WERI-Rb-1 (cell line): ENCODE measurements at regions not wholly inside any gene's neighbourhood (a gene's known extent, or its start where the extent isn't known, plus 50 kb on each side); places are given as distances from the start of the nearest gene placed in this dataset.

ENCODE experiments used
- DNase-seq: peaks from one replicate; pipeline ENCODE4 v3.0.0-alpha.2; 2020
- H3K27ac ChIP-seq: fragments of 250-450 bp; sonication (Bioruptor Pico); 2 replicates; pipeline ENCODE4 v1.5.1; 2020; ENCODE audit warnings: mild to moderate bottlenecking, moderate library complexity
- H3K27me3 ChIP-seq: fragments of 250-450 bp; sonication (Bioruptor Pico); 2 replicates; pipeline ENCODE4 v1.5.1; 2021; ENCODE audit warnings: mild to moderate bottlenecking, low read depth, moderate library complexity; ENCODE audit not compliant: insufficient read depth, severe bottlenecking
- H3K36me3 ChIP-seq: fragments of 250-450 bp; sonication (Bioruptor Pico); 2 replicates; pipeline ENCODE4 v1.5.1; 2020; ENCODE audit warnings: mild to moderate bottlenecking, moderate library complexity
- H3K4me3 ChIP-seq: 2 replicates; pipeline ENCODE4 v1.5.1; 2011; ENCODE audit warnings: low read depth, mild to moderate bottlenecking, control low read depth, low read length
- H3K9me3 ChIP-seq: fragments of 250-450 bp; sonication (Bioruptor Pico); 2 replicates; pipeline ENCODE4 v1.5.1; 2021; ENCODE audit warnings: mild to moderate bottlenecking, moderate library complexity; ENCODE audit not compliant: severe bottlenecking
- TF ChIP-seq, protein P1 (sequence below): IDR thresholded peaks from 2 replicates; pipeline ENCODE4 v1.5.1; 2011; ENCODE audit warnings: low read depth, mild to moderate bottlenecking, control low read depth, inconsistent platforms, low read length

GRCh38 chr11:105553025-105553424 lies 56.8 kb upstream of the GRIA4 start:
- H3K9me3 ChIP-seq, result no peaks in the 10 kb centered on the region
- no peak for DNase-seq
- H3K27me3 ChIP-seq, result no peaks in the 10 kb centered on the region
- TF ChIP-seq, protein P1, sequence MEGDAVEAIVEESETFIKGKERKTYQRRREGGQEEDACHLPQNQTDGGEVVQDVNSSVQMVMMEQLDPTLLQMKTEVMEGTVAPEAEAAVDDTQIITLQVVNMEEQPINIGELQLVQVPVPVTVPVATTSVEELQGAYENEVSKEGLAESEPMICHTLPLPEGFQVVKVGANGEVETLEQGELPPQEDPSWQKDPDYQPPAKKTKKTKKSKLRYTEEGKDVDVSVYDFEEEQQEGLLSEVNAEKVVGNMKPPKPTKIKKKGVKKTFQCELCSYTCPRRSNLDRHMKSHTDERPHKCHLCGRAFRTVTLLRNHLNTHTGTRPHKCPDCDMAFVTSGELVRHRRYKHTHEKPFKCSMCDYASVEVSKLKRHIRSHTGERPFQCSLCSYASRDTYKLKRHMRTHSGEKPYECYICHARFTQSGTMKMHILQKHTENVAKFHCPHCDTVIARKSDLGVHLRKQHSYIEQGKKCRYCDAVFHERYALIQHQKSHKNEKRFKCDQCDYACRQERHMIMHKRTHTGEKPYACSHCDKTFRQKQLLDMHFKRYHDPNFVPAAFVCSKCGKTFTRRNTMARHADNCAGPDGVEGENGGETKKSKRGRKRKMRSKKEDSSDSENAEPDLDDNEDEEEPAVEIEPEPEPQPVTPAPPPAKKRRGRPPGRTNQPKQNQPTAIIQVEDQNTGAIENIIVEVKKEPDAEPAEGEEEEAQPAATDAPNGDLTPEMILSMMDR, result no peak
- H3K36me3 ChIP-seq, result no peaks in the 10 kb centered on the region
- H3K27ac ChIP-seq, result no peak overlapping the region
- H3K4me3 ChIP-seq, result no peak overlapping the region

GRCh38 chr11:105548359-105548758 lies 61.5 kb upstream of the GRIA4 start:
- TF ChIP-seq, protein P1, result no peak
- no peak overlapping the region for H3K27ac ChIP-seq
- no peak overlapping the region for H3K4me3 ChIP-seq
- DNase-seq, result no peak
- H3K36me3 ChIP-seq, result no peaks in the 10 kb centered on the region
- H3K9me3 ChIP-seq, result no peaks in the 10 kb centered on the region
- no peaks in the 10 kb centered on the region for H3K27me3 ChIP-seq

DNA sequence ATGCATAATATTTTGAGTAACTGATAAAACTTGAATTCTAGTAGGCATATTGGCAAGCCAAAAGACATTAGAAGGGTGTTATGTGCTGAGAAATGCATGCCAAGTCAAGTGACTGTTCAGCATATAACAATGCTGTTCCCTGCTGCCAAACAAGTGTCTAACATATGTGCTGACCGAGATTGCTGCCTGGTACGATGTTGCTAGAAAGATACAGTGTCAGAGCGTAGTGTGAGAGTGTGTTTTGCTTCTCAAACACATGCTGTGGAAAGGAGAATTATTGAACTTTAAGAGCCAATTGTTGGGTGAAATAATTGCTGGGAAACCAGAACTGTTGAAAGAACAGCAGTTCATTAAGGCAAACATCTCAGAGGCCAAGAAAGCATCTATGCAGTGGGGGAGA lies 71.3 kb upstream of the GRIA4 start:
- no peaks in the 10 kb centered on the region for H3K27me3 ChIP-seq
- no peak for DNase-seq
- H3K36me3 ChIP-seq, result no peaks in the 10 kb centered on the region
- no peak overlapping the region for H3K27ac ChIP-seq
- no peaks in the 10 kb centered on the region for H3K9me3 ChIP-seq
- TF ChIP-seq, protein P1, result no peak
- H3K4me3 ChIP-seq, result no peak overlapping the region

DNA sequence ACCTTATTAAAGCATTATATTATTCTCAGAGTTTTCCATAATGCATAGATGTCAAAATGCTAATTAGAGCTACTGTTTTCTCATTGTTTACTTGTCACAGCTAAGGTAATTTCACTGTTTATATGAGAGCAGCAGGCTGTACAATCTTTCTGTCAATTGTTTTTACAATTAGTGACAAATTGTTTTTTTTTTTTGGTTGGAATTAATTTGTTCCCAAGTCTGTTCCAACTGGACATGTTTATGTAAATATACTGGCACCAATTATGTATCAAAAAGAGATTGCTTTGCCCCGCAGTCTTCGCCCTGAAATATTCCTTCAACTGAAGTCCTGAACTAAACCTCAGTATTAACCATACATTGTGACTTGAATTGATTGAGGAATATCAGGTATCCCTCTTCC lies 72.3 kb upstream of the GRIA4 start:
- no peaks in the 10 kb centered on the region for H3K36me3 ChIP-seq
- H3K4me3 ChIP-seq, result no peak overlapping the region

GRCh38 chr11:105524286-105524685 lies 85.6 kb upstream of the GRIA4 start:
- no peaks in the 10 kb centered on the region for H3K9me3 ChIP-seq
- no peak for DNase-seq
- H3K4me3 ChIP-seq, result no peak overlapping the region
- TF ChIP-seq, protein P1, result no peak
- no peaks in the 10 kb centered on the region for H3K27me3 ChIP-seq
- no peak overlapping the region for H3K27ac ChIP-seq
- H3K36me3 ChIP-seq, result no peaks in the 10 kb centered on the region

More for the DNA sequence above, 72.3 kb upstream of the GRIA4 start:
- no peaks in the 10 kb centered on the region for H3K9me3 ChIP-seq
- DNase-seq, result no peak
- H3K27me3 ChIP-seq, result no peaks in the 10 kb centered on the region
- H3K27ac ChIP-seq, result no peak overlapping the region
- TF ChIP-seq, protein P1, result no peak

- no peaks in the 10 kb centered on the region for H3K27me3 ChIP-seq
- TF ChIP-seq, protein P1, result no peak
- H3K36me3 ChIP-seq, result no peaks in the 10 kb centered on the region
- H3K4me3 ChIP-seq, result no peak overlapping the region
- H3K27ac ChIP-seq, result no peak overlapping the region
- no peak for DNase-seq
- H3K9me3 ChIP-seq, result no peaks in the 10 kb centered on the region
These were observed 89.0 kb upstream of the GRIA4 start for GRCh38 chr11:105520706-105521345.
